ENCODE measurements at regions not wholly inside any gene's neighbourhood (a gene's known extent, or its start where the extent isn't known, plus 50 kb on each side); places are given as distances from the start of the nearest gene placed in this dataset.

GRCh38 chr12:93163260-93164036 lies 214.3 kb upstream of the NUDT4 start:
- Histone ChIP-seq H3K27me3 (ENCODE audit: insufficient read depth, low read depth, low read length) (no peaks in the 10 kb centered on the region), H3K9me2 (ENCODE audit: insufficient read depth, low read length) (no peaks in the 10 kb centered on the region), H3K9me3 (ENCODE audit: low read length) (no peaks in the 10 kb centered on the region), H3K36me3 (ENCODE audit: insufficient read depth, low read length) (no peaks in the 10 kb centered on the region), H3K27ac (ENCODE audit: low read length) (no peak overlapping the region), H3F3A (ENCODE audit: insufficient read depth, low read length, poor library complexity, severe bottlenecking) (no peaks in the 10 kb centered on the region), H4K20me1 (ENCODE audit: insufficient read depth) (no peaks in the 10 kb centered on the region), H3K4me2 (ENCODE audit: low read length) (no peak overlapping the region), H3K79me2 (replicated peaks; ENCODE audit: insufficient read depth, low read length) (no peaks in the 10 kb centered on the region), H3K4me3 (ENCODE audit: low read length) (no peak overlapping the region), H2AFZ (ENCODE audit: low read depth, low read length) (no peak overlapping the region), H3K9ac (ENCODE audit: low read length) (no peak overlapping the region)
- TF ChIP-seq POLR2AphosphoS5 (IDR thresholded peaks at IDR 0.05) (no peak), RAD21 (conservative IDR thresholded peaks at IDR 0.05) (no peak), EP300 (conservative IDR thresholded peaks at IDR 0.05; ENCODE audit: poor library complexity, severe bottlenecking) (no peak), EZH2 (IDR thresholded peaks at IDR 0.05; ENCODE audit: borderline replicate concordance, insufficient read depth, low read length, poor library complexity, severe bottlenecking) (no peak), REST (IDR thresholded peaks at IDR 0.05; ENCODE audit: borderline replicate concordance) (no peak), MXI1 (conservative IDR thresholded peaks at IDR 0.05; ENCODE audit: poor library complexity, severe bottlenecking) (no peak), SMC3 (conservative IDR thresholded peaks at IDR 0.05; ENCODE audit: poor library complexity) (no peak), TAF1 (IDR thresholded peaks at IDR 0.05; ENCODE audit: low read depth) (no peak), CTCF (IDR thresholded peaks at IDR 0.05; ENCODE audit: poor library complexity, severe bottlenecking) (no peak)

- Histone ChIP-seq H3F3A (ENCODE audit: insufficient read depth, low read length, poor library complexity, severe bottlenecking) (no peaks in the 10 kb centered on the region), H3K9me2 (ENCODE audit: insufficient read depth, low read length) (no peaks in the 10 kb centered on the region), H3K9me3 (ENCODE audit: low read length) (no peaks in the 10 kb centered on the region), H4K20me1 (ENCODE audit: insufficient read depth) (no peaks in the 10 kb centered on the region), H2AFZ (ENCODE audit: low read depth, low read length) (no peak overlapping the region), H3K36me3 (ENCODE audit: insufficient read depth, low read length) (no peaks in the 10 kb centered on the region), H3K9ac (ENCODE audit: low read length) (no peak overlapping the region), H3K79me2 (replicated peaks; ENCODE audit: insufficient read depth, low read length) (no peaks in the 10 kb centered on the region), H3K27me3 (ENCODE audit: insufficient read depth, low read depth, low read length) (no peaks in the 10 kb centered on the region), H3K27ac (ENCODE audit: low read length) (no peak overlapping the region), H3K4me3 (ENCODE audit: low read length) (no peak overlapping the region), H3K4me2 (ENCODE audit: low read length) (no peak overlapping the region)
- TF ChIP-seq RAD21 (conservative IDR thresholded peaks at IDR 0.05) (no peak), REST (IDR thresholded peaks at IDR 0.05; ENCODE audit: borderline replicate concordance) (no peak), POLR2AphosphoS5 (IDR thresholded peaks at IDR 0.05) (no peak), CTCF (IDR thresholded peaks at IDR 0.05; ENCODE audit: poor library complexity, severe bottlenecking) (no peak), MXI1 (conservative IDR thresholded peaks at IDR 0.05; ENCODE audit: poor library complexity, severe bottlenecking) (no peak), TAF1 (IDR thresholded peaks at IDR 0.05; ENCODE audit: low read depth) (no peak), SMC3 (conservative IDR thresholded peaks at IDR 0.05; ENCODE audit: poor library complexity) (no peak), EP300 (conservative IDR thresholded peaks at IDR 0.05; ENCODE audit: poor library complexity, severe bottlenecking) (no peak), EZH2 (IDR thresholded peaks at IDR 0.05; ENCODE audit: borderline replicate concordance, insufficient read depth, low read length, poor library complexity, severe bottlenecking) (no peak)
These were observed 213.4 kb upstream of the NUDT4 start for GRCh38 chr12:93164103-93164880.

All from neural cell (in vitro differentiated cells).